Omental fat pad (tissue), 3 donors: ENCODE measurements at regions not wholly inside any gene's neighbourhood (a gene's known extent, or its start where the extent isn't known, plus 50 kb on each side); places are given as distances from the start of the nearest gene placed in this dataset.

Experiments
- ATAC-seq: fragments of 150-250 bp; one replicate; pipeline ENCODE4 v1.9.1; 2016; ENCODE audit warnings: mild to moderate bottlenecking, moderate library complexity; ENCODE audit not compliant: low FRiP score
- DNase-seq: peaks from one replicate; pipeline ENCODE4 v3.0.0-alpha.2; 2019; ENCODE audit warnings: low spot score
- CTCF ChIP-seq, 3 donors: fragments of 450-650 bp; IDR thresholded peaks; one replicate each; pipeline ENCODE4 v1.5.1; 2016 to 2017; ENCODE audit warnings: antibody characterized with exemption in 3 of 3, mild to moderate bottlenecking in 3 of 3, moderate library complexity in 2 of 3

GRCh38 chr5:5017827-5018577 lies 122.1 kb upstream of the ADAMTS16 start:
- ATAC-seq = peak; percentile 53
- DNase-seq = no peak
- TF ChIP-seq CTCF (IDR thresholded peaks at IDR 0.05) = no peak

- no peak for TF ChIP-seq CTCF (IDR thresholded peaks at IDR 0.05)
- ATAC-seq = no peak
- no peak for DNase-seq
These were observed 121.6 kb upstream of the ADAMTS16 start for GRCh38 chr5:5018578-5018970.

GRCh38 chr5:5021436-5021835 lies 118.7 kb upstream of the ADAMTS16 start:
- no peak for ATAC-seq
- TF ChIP-seq CTCF (IDR thresholded peaks at IDR 0.05) = no peak
- no peak for DNase-seq

- TF ChIP-seq CTCF (IDR thresholded peaks at IDR 0.05) = no peak
- no peak for DNase-seq
- ATAC-seq = no peak
These were observed 114.9 kb upstream of the ADAMTS16 start for GRCh38 chr5:5025098-5025773.

- no peak for TF ChIP-seq CTCF (IDR thresholded peaks at IDR 0.05)
- DNase-seq (no peak), ATAC-seq (no peak)
These were observed 114.2 kb upstream of the ADAMTS16 start for GRCh38 chr5:5025774-5026408.

- no peak for ATAC-seq
- DNase-seq = no peak
- no peak for TF ChIP-seq CTCF (IDR thresholded peaks at IDR 0.05)
These were observed 113.7 kb upstream of the ADAMTS16 start for GRCh38 chr5:5026409-5026785.
